CD4-positive, alpha-beta T cell treated with Interleukin-1 beta for 1 hour (primary cell): ENCODE measurements at regions not wholly inside any gene's neighbourhood (a gene's known extent, or its start where the extent isn't known, plus 50 kb on each side); places are given as distances from the start of the nearest gene placed in this dataset.
"Not testable (repeated sequence)": the region's sequence is repeated elsewhere in the genome, so short reads cannot be mapped to it uniquely, and the experiment has no call there.

ENCODE experiments used
- DNase-seq, 2 donors: peaks; one replicate each; pipeline ENCODE4 v3.0.0-alpha.2; 2020 to 2022

DNA sequence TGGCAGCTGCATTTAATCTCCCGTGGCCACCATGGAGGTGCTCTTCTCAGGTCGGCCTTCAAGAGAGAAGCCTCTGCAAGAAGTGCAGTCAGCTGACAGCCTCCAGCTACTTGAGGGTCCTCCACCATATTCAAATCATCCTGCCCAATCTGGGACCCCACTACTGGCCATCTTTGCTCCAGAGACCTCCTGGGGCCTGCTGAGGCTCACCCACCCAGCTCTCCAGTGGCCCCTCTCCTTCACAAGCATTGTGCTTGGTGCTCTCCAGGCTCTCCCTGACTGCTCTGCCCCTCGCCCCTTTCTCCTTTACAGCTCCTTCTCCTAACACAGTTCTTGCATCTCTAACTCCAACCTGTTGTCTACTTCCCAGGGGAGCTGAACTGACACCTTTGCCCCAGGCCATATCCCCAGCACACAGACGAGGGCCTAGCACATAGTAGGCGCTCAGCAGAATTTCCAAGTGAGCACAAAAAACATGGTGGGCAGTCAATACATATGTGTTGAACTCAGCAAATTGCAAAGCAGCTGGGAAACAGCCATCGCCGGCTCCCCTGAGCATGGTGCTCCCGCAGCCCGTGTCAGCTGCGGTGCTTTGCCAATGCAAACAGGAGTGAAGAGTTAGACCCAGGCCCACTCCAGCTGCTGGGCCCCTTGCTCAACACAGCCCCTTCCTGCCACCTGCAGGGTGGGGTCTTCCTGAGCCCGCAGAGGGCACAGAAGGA lies 102.2 kb downstream of the TNFRSF13B start:
- DNase-seq = not testable (repeated sequence)

DNA sequence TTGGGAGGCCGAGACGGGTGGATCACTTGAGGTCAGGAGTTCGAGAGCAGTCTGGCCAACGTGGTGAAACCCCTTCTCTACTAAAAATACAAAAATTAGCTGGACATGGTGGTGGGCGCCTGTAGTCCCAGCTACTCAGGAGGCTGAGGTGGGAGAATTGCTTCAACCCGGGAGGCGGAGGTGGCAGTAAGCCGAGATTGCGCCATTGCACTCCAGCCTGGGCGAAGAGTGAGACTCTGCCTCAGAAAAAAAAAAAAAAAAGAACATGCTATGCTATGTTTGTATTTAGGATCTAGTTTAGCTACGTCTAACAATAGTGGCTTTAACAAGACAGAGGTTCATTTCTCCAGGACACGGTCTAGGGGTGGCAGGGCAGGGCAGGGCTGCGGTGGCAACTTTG lies 103.3 kb downstream of the TNFRSF13B start:
- DNase-seq = not testable (repeated sequence)

DNA sequence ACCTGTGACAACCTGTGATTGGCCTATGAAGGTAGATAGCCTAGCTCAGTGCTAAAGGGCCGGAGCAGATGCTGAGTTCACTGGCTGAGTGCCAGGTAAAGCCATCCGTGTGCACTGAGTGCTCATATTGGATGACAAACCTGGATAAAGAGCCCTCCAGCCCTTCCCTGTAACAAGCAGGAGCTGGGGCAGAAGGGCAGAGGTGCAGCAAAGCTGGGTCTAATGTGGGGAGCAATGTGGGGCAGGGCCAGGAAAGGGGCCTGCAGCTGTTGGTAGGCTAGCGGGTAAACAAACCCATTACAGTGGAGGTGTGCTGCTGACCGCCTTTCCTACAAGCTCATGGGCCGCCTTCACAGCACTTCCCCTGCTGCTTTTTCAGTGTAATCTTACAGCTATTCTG lies 104.4 kb downstream of the TNFRSF13B start:
- not testable (repeated sequence) for DNase-seq

GRCh38 chr17:16866841-16867240 lies 105.1 kb downstream of the TNFRSF13B start:
- not testable (repeated sequence) for DNase-seq

DNA sequence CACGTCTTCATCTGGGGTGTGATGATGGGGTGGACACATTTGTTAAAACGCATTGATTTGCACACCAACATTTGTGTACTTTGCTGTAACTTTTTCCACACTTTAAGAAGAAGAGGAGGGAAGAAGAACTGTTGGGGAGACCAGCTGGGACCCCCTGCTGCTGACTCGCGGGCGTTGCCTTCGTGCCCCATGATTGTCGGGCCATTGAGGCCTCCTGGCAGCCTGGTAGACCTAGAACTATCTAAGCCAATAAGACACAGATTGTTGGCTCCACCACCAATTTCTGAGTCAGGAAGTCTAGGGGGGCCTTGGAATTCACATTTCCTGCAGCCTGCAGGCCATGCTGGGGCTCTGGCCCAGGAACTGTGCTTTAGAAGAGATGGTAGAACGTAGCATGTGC lies 105.5 kb downstream of the TNFRSF13B start:
- no peak for DNase-seq

GRCh38 chr17:16865704-16866103 lies 106.2 kb downstream of the TNFRSF13B start:
- DNase-seq = not testable (repeated sequence)

DNA sequence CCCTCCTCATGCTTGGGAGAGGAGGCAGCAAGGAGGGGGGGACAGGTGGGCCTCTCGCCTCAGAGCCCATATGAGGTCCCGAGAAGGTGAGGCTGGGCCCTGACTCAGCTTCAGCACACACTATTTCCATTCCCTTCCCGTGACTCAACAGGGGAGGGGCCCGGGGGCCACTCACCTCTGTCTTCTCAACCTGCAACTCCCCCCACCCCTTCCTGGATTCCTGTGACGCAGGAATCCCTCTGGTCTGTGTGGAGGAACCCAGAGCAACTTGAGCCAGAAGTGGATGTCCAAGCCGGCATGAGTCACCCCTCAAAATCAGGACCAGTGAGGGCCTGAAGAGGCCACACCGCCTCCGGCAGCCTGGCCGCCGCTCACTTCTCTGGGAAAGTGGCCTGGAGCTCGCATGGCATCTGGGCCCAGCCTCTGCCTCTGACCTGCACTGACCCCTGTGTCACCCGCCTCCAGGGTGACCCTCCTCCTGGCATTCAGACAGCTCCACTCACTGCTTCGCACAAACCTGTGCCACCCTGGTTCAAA lies 106.8 kb downstream of the TNFRSF13B start:
- not testable (repeated sequence) for DNase-seq

DNA sequence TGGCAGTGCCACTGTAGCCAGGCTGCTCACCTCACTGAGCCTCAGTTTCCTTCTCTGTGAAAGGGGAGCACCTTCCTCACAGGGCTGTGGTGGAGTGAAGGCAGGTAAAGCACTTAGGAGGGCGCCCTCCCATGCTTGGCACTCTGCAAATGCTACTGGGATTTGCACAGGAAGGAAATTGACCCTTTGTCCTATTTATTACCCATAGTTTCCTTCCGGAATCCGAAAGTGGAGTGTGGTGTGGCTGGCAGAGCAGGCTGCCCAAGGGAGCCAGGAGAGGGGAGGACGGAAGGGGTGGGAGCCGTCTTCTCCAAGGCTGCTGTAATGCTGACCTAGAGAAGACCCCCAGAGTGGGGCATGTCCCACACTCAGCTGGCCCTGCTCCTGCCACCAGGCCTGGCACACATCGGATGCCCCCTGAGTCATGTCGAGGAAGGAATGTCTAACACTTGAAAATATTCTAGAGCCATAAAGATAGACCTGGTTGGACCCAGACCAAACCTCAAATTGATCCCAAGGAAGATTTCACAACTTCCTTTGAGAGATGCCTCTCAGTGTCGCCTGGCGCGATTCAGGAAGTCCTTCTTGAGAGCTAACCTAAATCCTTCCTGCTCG lies 107.3 kb downstream of the TNFRSF13B start:
- not testable (repeated sequence) for DNase-seq

DNA sequence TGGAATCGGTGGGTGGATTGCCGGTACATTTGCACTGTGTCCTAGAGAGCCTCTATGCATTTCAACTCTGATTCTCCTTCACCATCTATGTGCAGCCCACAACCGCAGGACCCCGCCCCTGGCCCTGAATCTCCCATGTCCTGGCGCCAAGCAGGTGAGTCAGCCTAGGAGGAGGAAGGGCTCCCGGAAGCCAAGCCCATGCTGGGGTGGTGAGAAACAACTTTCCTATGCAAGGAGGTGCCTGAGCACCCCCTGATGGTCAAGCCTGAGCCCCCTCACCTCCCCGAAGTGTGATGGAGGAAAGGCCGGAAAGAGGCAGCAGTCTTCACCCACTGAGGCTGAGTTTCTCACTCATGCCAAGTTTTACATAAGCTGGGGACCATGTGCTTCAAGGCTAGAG lies 110.8 kb downstream of the TNFRSF13B start:
- not testable (repeated sequence) for DNase-seq

- DNase-seq = not testable (repeated sequence)
Observed at GRCh38 chr17:16860467-16860866, 111.5 kb downstream of the TNFRSF13B start.

DNA sequence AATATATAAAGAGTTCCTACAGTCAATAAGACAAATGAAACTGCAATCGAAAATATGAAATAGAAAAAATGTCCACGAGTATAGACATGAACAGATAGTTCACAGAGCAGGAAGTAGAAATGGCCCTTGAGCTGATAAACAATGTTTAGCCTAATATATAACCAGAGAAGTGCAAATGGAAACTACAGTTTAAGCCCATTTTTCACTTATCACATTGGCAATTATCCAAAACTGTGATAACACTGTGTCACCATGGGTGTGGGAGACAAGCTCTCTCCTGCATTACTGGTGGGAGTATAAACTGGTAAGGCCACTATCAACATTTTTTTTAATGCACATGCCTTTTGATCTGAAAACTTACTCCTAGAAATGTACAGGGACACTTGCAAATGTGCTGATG lies 112.4 kb downstream of the TNFRSF13B start:
- not testable (repeated sequence) for DNase-seq

DNA sequence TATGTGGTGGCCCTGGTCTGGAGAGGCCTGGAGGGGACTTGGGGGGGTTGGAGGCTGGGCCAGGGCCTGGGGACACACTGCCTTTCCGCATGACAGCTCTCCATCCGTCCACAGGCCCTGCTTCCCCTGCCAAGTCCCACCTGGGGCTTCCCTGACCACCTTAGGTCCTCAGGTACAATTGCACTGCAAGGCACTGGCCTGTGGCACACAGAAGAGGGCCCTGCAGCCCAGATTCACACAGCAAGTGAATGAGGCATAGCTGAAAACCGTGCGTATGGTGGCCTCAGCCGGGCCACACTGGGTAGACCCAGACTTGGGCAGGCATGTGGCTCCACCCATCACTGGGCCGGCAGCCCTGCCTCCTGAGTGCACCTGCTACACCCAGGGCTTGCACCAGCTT lies 114.2 kb downstream of the TNFRSF13B start:
- not testable (repeated sequence) for DNase-seq

DNA sequence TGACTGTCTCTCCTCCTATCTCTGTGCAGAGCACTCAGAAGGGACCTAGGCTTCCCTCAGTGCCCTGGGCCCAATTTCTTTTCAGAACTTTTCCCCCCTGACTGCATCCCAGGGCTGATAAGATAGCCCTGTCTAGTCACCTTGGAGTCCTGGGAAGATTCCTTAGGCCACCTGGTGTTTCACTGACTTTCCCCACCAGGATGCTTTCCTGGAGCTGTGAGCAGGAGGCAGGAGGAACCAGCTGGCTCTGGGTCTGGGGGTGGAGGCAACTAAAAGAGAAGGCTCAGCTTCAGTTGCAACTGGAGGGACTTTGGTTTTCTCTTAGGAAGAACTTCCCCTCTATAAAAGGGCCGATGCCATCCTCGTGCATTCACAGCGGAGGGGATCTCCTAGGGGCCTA lies 115.1 kb downstream of the TNFRSF13B start:
- not testable (repeated sequence) for DNase-seq

DNA sequence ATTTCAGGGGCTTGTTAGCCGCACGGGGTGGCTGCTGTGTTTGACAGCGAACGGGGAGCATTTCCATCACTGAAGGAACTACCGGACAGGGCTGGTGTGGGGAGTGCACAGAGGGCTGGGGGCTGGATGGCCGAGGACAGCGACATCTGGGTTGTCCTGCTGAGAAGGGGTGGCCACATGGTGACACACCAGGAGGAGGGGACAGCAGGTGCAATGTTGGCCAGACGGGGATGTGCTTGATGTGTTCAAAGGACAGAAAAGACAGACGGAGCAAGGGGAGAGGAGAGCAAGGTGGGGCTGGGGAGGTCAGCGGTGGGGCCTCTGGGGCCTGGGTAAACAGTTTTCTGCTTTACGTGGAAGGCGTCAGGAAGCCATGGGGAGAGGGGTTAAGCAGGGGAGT lies 115.7 kb downstream of the TNFRSF13B start:
- DNase-seq = not testable (repeated sequence)

DNA sequence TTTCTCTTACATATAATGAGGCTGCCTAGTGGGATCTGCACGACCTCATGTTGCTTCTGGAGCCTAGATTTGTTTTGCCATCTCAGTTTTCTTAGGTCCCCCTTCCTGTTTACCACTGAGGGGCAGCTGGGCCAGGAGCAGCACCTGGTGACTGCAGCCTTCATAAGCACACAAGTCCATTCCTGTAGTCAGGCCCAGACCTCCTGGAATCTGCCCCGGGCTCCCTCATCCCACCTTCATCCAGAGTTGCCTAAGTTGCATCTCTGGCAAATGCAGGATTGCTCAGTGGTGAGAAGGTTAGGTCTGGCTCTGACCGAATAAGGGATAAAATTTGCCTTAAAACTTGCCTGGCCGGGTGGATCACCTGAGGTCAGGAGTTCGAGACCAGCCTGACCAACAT lies 117.3 kb downstream of the TNFRSF13B start:
- not testable (repeated sequence) for DNase-seq

DNA sequence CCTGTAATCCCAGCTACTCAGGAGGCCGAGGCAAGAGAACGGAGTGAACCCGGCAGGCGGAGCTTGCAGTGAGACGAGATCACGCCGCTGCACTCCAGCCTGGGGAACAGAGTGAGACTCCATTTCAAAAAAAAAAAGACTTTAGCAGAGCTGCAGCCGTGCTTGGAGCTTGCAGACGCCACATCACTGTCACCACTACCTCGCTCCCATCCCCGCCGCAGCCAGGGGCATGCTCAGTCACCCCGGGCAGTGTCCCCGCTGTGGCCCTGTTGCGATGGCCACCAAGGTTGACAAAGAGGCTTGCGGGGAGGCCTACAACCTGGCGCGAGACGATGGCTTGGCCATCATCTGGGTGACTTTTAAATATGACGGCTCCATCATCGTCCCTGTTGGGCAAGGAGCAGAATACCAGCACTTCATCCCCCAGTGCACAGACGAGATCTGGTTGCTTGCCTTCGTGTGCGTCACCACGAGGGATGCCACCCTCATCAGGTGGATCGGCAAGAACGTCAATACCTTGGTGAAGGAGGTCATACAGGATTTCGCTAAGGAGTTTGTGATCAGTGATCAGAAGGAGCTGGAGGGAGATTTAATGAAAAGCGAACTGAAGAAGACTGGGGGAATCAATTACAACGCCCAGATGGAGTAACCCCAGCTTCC lies 118.1 kb downstream of the TNFRSF13B start:
- no peak for DNase-seq

GRCh38 chr17:16849861-16850260 lies 122.1 kb downstream of the TNFRSF13B start:
- DNase-seq = not testable (repeated sequence)

GRCh38 chr17:16848997-16849396 lies 122.9 kb downstream of the TNFRSF13B start:
- DNase-seq = not testable (repeated sequence)

- not testable (repeated sequence) for DNase-seq
Observed at GRCh38 chr17:16845098-16845497, 126.8 kb downstream of the TNFRSF13B start.

- not testable (repeated sequence) for DNase-seq
Observed at GRCh38 chr17:16844669-16845068, 127.2 kb downstream of the TNFRSF13B start.

DNA sequence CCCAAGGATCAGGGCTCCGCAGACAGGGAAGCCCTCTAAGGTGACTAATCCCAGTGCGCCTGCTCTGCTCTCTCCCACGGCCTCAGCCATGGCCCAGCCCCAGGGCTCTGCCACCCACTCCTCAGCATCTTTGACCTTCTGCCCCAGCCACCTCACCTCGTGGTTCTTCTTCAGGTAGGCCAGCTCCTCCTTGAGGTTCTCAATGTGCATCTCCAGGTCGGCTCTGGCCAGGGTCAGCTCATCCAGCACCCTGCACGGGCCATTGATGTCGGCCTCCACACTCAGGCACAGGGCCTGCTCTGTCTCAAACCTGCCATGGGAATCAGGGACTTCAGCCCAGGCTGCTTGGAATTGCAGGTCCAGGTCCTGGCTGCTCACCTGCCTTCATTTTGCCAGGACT lies 128.4 kb downstream of the TNFRSF13B start:
- not testable (repeated sequence) for DNase-seq

DNA sequence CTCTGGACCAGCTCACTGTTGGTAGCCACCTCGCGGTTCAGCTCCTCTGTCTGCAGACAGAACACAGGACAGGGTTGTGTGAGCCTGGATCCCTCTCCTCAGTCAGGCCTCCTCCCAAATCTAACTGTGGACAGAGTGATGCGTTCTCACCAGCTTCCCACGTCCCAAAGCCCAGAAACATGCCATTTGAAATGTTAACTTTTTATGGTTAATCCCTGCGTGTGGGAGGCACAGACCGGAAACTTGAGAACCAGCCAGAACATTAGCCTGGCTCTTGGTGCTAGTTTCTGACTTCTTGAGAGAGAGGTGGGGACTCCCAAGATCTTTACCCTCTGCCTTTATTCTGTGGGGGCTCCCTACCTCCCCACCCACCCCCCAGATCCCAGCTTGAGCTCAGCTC lies 129.6 kb downstream of the TNFRSF13B start:
- DNase-seq = not testable (repeated sequence)

- DNase-seq = not testable (repeated sequence)
Observed at GRCh38 chr17:16841896-16842295, 130.0 kb downstream of the TNFRSF13B start.

DNA sequence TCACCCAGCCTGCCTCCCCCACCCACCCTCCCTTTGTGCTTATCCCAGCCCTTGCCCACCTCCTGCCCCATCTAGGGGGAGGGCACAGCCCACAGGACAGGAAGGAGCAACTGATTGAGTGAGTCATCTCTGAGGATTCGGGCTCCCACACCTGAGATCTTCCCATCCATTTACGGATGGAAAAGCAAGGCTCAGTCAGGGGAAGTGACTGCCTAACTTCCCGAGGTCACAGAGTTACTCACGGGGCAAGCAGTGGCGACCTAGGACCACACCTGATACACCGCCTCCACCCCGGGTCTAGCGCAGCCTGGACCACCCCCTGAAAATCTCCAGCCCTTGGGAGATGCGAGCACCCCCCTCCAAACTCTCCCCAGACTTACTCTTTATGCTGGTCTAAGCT lies 131.7 kb downstream of the TNFRSF13B start:
- DNase-seq = not testable (repeated sequence)
